Ascending aorta (tissue), 2 donors: ENCODE measurements at regions not wholly inside any gene's neighbourhood (a gene's known extent, or its start where the extent isn't known, plus 50 kb on each side); places are given as distances from the start of the nearest gene placed in this dataset.

Experiments used
- DNase-seq, 2 donors: peaks; one replicate each; pipeline ENCODE4 v3.0.0-alpha.2; 2019; ENCODE audit warnings: low spot score in 2 of 2
- H3K27ac ChIP-seq, 2 donors: fragments of 200-600 bp; sonication (generic); one replicate each; pipeline ENCODE4 v1.5.1; 2016 to 2017; ENCODE audit warnings: mild to moderate bottlenecking in 1 of 2
- H3K27me3 ChIP-seq: fragments of 200-600 bp; sonication (generic); one replicate; pipeline ENCODE4 v1.5.1; 2017
- H3K36me3 ChIP-seq, 2 donors: fragments of 200-600 bp; sonication (generic); one replicate each; pipeline ENCODE4 v1.5.1; 2016
- H3K4me1 ChIP-seq, 2 donors: fragments of 200-600 bp; sonication (generic); one replicate each; pipeline ENCODE4 v1.5.1; 2016 to 2017; ENCODE audit warnings: mild to moderate bottlenecking in 1 of 2
- H3K4me3 ChIP-seq, 2 donors: fragments of 200-600 bp; sonication (generic); one replicate each; pipeline ENCODE4 v1.5.1; 2016 to 2017; ENCODE audit warnings: mild to moderate bottlenecking in 1 of 2
- H3K9me3 ChIP-seq, 2 donors: fragments of 200-600 bp; sonication (generic); one replicate each; pipeline ENCODE4 v1.5.1; 2016
- CTCF ChIP-seq, 3 experiments: fragments of 200-600 bp in 2 of 3; fragments of 450-650 bp in 1 of 3; sonication (generic) in 2 of 3; IDR thresholded peaks; one replicate each; pipeline ENCODE4 v1.5.1; 2016 to 2019; ENCODE audit warnings: antibody characterized with exemption in 3 of 3, mild to moderate bottlenecking in 1 of 3, moderate library complexity in 1 of 3
- intact Hi-C: fragments of 100-400 bp; cut with DNase I; formaldehyde crosslinking; loops from one replicate; pipeline ENCODE4 v1.15.1; 2023

GRCh38 chr3:21801631-21802030, 50.6 kb upstream of the ZNF385D start:
- Histone ChIP-seq H3K27me3 (no peaks in the 10 kb centered on the region), H3K9me3 (peaks cover 0 to 20% of the 10 kb centered on the region in 2 donors), H3K4me1 (no peaks in the 10 kb centered on the region), H3K27ac (no peak overlapping the region), H3K4me3 (no peak overlapping the region), H3K36me3 (no peaks in the 10 kb centered on the region)
- DNase-seq = no peak
- intact Hi-C loops = no loop called here
- no peak for TF ChIP-seq CTCF (IDR thresholded peaks at IDR 0.05)

GRCh38 chr3:21803604-21804003, 52.6 kb upstream of the ZNF385D start:
- Histone ChIP-seq H3K9me3 (peaks cover 0 to 7% of the 10 kb centered on the region in 2 donors), H3K27ac (peak overlapping the region in 1 of 2 donors; percentile 23), H3K4me1 (peaks cover 0 to 3% of the 10 kb centered on the region in 2 donors), H3K4me3 (no peak overlapping the region), H3K36me3 (no peaks in the 10 kb centered on the region), H3K27me3 (no peaks in the 10 kb centered on the region)
- intact Hi-C loops = no loop called here
- DNase-seq = no peak
- no peak for TF ChIP-seq CTCF (IDR thresholded peaks at IDR 0.05)

GRCh38 chr3:21804330-21804729, 53.3 kb upstream of the ZNF385D start:
- intact Hi-C loops = no loop called here
- no peak for DNase-seq
- Histone ChIP-seq H3K36me3 (no peaks in the 10 kb centered on the region), H3K4me1 (peaks cover 0 to 3% of the 10 kb centered on the region in 2 donors), H3K4me3 (no peak overlapping the region), H3K27ac (peak overlapping the region in 1 of 2 donors; percentile 23), H3K27me3 (no peaks in the 10 kb centered on the region), H3K9me3 (peaks cover 0 to 7% of the 10 kb centered on the region in 2 donors)
- no peak for TF ChIP-seq CTCF (IDR thresholded peaks at IDR 0.05)

- no peak for DNase-seq
- Histone ChIP-seq H3K27me3 (no peaks in the 10 kb centered on the region), H3K27ac (no peak overlapping the region), H3K4me1 (peaks cover 0 to 3% of the 10 kb centered on the region in 2 donors), H3K36me3 (no peaks in the 10 kb centered on the region), H3K9me3 (no peaks in the 10 kb centered on the region), H3K4me3 (no peak overlapping the region)
- intact Hi-C loops = no loop called here
- no peak for TF ChIP-seq CTCF (IDR thresholded peaks at IDR 0.05)
Measured at GRCh38 chr3:21806733-21807132, 55.7 kb upstream of the ZNF385D start.

- TF ChIP-seq CTCF (IDR thresholded peaks at IDR 0.05) = no peak
- Histone ChIP-seq H3K36me3 (no peaks in the 10 kb centered on the region), H3K27me3 (no peaks in the 10 kb centered on the region), H3K9me3 (no peaks in the 10 kb centered on the region), H3K27ac (no peak overlapping the region), H3K4me1 (no peaks in the 10 kb centered on the region), H3K4me3 (no peak overlapping the region)
- intact Hi-C loops = no loop called here
- no peak for DNase-seq
Measured at GRCh38 chr3:21825684-21826083, 74.7 kb upstream of the ZNF385D start.

- Histone ChIP-seq H3K9me3 (no peaks in the 10 kb centered on the region), H3K27ac (no peak overlapping the region), H3K36me3 (no peaks in the 10 kb centered on the region), H3K4me1 (peaks cover 0 to 3% of the 10 kb centered on the region in 2 donors), H3K4me3 (no peak overlapping the region), H3K27me3 (no peaks in the 10 kb centered on the region)
- intact Hi-C loops = no loop called here
- no peak for DNase-seq
- no peak for TF ChIP-seq CTCF (IDR thresholded peaks at IDR 0.05)
Measured at GRCh38 chr3:21826416-21826815, 75.4 kb upstream of the ZNF385D start.
